Pancreas (tissue), 10 donors: ENCODE measurements at regions not wholly inside any gene's neighbourhood (a gene's known extent, or its start where the extent isn't known, plus 50 kb on each side); places are given as distances from the start of the nearest gene placed in this dataset.

ENCODE experiments used
- ATAC-seq, 4 donors: fragments of 200-7000 bp; cut with Tn5 transposase; one replicate each; pipeline versions ENCODE4 v1.8.0 to v1.9.1; 2020; ENCODE audit warnings: mild to moderate bottlenecking in 4 of 4, moderate library complexity in 4 of 4
- DNase-seq, 6 donors: peaks; one replicate each; pipeline ENCODE4 v3.0.0-alpha.2; 2020
- FAIRE-seq: peaks from 2 replicates; lab custom pipeline; 2012; peaks lifted over from hg19 to GRCh38; lab: Jason Lieb, UNC
- H3K27ac ChIP-seq, 4 donors: fragments of 200-600 bp; sonication (generic); 1 replicate in 3 of 4; 2 replicates in 1 of 4; pipeline versions ENCODE4 v1.5.0 to v1.8.0; 2020
- H3K27me3 ChIP-seq, 4 donors: fragments of 200-600 bp; one replicate each; pipeline ENCODE4 v1.8.0; 2021
- H3K36me3 ChIP-seq, 3 donors: fragments of 200-600 bp; sonication (generic) in 1 of 3; one replicate each; pipeline versions ENCODE4 v1.5.0 to v1.8.0; 2020 to 2021
- H3K4me1 ChIP-seq, 3 donors: fragments of 200-600 bp; one replicate each; pipeline ENCODE4 v1.8.0; 2021
- H3K4me3 ChIP-seq, 4 donors: fragments of 200-600 bp; sonication (generic) in 2 of 4; one replicate each; pipeline versions ENCODE4 v1.5.0 to v1.8.0; 2020 to 2021
- H3K9me3 ChIP-seq, 4 donors: fragments of 200-600 bp; one replicate each; pipeline ENCODE4 v1.8.0; 2021
- WGBS, 2 donors: extraction: QIAGEN DNeasy Blood & Tissue Kit; methylation state at CpG; one replicate each; pipeline ENCODE4 v1.1.7; 2013; 5-methylcytosine and 5-hydroxymethylcytosine counted together
- intact Hi-C, 3 donors: fragments of 100-400 bp; cut with DNase I; formaldehyde crosslinking; loops; one replicate each; pipeline versions ENCODE4 v1.11.1 to v1.14.2; 2022
- TF ChIP-seq, protein P1 (sequence below), 4 donors: fragments of 200-600 bp; sonication (generic) in 3 of 4; IDR thresholded peaks; one replicate each; pipeline versions ENCODE4 v1.5.0 to v1.8.0; 2021; ENCODE audit warnings: antibody characterized with exemption in 4 of 4
- donor health status: healthy with polysubstance abuse.
- donor health status: DM: no; HTN: no; CAD: no; lungs with moderate emphysema.
- donor health status: DM: no; HTN: no; CAD: no.
- donor health status: control.
- donor health status: control.
- donor health status: Bipolar disorder and iron deficiency.
- donor health status: DM: yes; HTN: yes; CAD: no.
- donor health status: DM: no; HTN: no; CAD: no.
- donor health status: DM: no; HTN: no; CAD: no.
- donor health status: DM: yes; HTN: yes; CAD: no.

DNA sequence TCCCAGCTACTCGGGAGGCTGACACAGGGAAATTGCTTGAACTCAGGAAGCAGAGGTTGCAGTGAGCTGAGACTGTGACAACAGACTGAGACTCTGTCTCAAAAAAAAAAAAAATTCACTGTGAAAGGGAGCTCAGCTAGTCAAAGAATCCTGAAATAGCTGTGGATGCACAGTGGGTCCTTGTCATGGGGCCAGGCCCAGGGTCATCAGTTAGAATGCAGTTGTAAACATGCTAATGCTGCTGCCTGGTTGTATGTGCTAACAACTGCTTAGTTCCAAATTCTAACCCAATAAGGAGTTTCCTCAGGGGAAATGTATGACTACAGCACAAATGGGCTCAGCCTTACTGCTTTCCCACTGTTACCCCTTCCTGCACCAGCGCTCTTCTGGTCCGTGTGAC is 84.0 kb downstream of the PALM2AKAP2 start:
- no peak for ATAC-seq
- no peaks in the 10 kb centered on the region for H3K4me1 ChIP-seq
- TF ChIP-seq, protein P1, sequence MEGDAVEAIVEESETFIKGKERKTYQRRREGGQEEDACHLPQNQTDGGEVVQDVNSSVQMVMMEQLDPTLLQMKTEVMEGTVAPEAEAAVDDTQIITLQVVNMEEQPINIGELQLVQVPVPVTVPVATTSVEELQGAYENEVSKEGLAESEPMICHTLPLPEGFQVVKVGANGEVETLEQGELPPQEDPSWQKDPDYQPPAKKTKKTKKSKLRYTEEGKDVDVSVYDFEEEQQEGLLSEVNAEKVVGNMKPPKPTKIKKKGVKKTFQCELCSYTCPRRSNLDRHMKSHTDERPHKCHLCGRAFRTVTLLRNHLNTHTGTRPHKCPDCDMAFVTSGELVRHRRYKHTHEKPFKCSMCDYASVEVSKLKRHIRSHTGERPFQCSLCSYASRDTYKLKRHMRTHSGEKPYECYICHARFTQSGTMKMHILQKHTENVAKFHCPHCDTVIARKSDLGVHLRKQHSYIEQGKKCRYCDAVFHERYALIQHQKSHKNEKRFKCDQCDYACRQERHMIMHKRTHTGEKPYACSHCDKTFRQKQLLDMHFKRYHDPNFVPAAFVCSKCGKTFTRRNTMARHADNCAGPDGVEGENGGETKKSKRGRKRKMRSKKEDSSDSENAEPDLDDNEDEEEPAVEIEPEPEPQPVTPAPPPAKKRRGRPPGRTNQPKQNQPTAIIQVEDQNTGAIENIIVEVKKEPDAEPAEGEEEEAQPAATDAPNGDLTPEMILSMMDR (IDR thresholded peaks at IDR 0.05), result no peak
- no peaks in the 10 kb centered on the region for H3K36me3 ChIP-seq
- no peak for FAIRE-seq
- no peak overlapping the region for H3K4me3 ChIP-seq
- no peak overlapping the region for H3K27ac ChIP-seq
- H3K27me3 ChIP-seq, result no peaks in the 10 kb centered on the region
- no peak for DNase-seq
- intact Hi-C loops, result no loop called here
- 84 to 85% methylated on average over 3 of the region's 3 CpGs for WGBS, 2 donors
- H3K9me3 ChIP-seq, result no peaks in the 10 kb centered on the region

DNA sequence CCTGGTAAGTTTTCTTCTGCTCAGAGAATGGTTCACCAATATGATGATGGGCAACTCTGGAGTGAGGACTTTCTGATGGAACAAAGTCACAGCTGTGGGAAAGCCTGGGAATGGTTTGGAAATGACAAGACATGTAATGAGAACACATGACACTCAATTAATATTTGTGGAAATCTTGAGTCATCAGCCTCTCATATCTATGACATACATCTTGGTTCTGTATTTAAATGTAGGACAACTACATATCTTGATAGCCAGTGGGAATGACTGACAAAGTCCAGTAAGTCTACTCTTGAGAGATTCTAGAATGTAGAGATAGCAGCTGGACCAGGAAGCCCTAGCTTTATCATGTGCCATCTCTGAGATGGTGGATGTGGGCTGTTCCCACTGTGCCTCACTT is 85.5 kb downstream of the PALM2AKAP2 start:
- intact Hi-C loops, result no loop called here

DNA sequence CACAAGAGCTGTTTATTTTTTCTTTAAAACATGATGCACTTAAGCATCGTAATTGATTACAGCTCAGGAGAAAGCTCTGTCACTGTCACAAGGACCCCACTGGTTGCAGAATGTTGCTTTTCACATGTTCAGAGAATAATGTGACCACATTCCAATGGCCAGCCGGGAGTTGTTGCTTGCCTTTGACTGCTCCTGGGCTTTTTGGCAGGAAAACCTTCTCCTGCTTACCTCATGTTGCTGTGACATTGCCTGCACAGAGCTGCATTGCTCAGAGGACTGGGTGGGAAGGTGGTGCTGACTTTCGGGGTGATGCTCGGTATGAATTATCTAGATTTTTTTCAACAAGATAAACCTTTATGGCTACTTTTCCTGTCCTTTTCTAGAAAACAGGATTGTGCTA is 88.2 kb downstream of the PALM2AKAP2 start:
- no peak overlapping the region for H3K4me3 ChIP-seq
- intact Hi-C loops, result no loop called here
- H3K27me3 ChIP-seq, result no peaks in the 10 kb centered on the region
- no peak overlapping the region for H3K27ac ChIP-seq
- no peaks in the 10 kb centered on the region for H3K36me3 ChIP-seq
- no peak for FAIRE-seq
- DNase-seq, result no peak
- WGBS, 2 donors, result 63 to 68% methylated on average over 4 of the region's 4 CpGs
- TF ChIP-seq, protein P1 (IDR thresholded peaks at IDR 0.05), result no peak
- H3K4me1 ChIP-seq, result no peaks in the 10 kb centered on the region
- no peaks in the 10 kb centered on the region for H3K9me3 ChIP-seq
- peak in 1 of 4 donors; percentile 16 for ATAC-seq

More for the DNA sequence above, 85.5 kb downstream of the PALM2AKAP2 start:
- H3K4me1 ChIP-seq, result no peaks in the 10 kb centered on the region
- H3K27me3 ChIP-seq, result no peaks in the 10 kb centered on the region
- no peaks in the 10 kb centered on the region for H3K36me3 ChIP-seq
- H3K9me3 ChIP-seq, result no peaks in the 10 kb centered on the region
- H3K27ac ChIP-seq, result no peak overlapping the region
- FAIRE-seq (no peak), ATAC-seq (no peak), DNase-seq (no peak)
- no peak overlapping the region for H3K4me3 ChIP-seq
- TF ChIP-seq, protein P1 (IDR thresholded peaks at IDR 0.05), result no peak

DNA sequence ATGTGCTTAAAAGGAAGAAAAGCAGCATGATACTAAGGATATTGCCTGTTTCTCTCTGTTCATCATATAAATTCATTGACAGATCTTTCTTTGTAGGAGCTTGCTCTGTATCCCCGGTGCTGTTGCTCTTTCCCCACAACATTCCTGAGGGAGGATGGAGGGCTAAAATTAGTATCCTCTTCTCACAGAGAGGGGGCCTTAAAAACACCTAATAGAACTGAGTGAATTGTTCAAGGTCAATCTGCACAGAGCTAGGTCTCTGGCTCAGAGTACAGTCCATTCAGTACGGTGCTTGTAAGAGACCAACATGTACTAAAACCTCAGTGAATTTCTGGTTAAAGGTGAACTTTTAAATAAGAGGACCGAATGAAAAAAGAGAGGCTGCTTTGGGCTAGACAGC is 88.7 kb downstream of the PALM2AKAP2 start:
- H3K36me3 ChIP-seq, result no peaks in the 10 kb centered on the region
- ATAC-seq, result no peak

DNA sequence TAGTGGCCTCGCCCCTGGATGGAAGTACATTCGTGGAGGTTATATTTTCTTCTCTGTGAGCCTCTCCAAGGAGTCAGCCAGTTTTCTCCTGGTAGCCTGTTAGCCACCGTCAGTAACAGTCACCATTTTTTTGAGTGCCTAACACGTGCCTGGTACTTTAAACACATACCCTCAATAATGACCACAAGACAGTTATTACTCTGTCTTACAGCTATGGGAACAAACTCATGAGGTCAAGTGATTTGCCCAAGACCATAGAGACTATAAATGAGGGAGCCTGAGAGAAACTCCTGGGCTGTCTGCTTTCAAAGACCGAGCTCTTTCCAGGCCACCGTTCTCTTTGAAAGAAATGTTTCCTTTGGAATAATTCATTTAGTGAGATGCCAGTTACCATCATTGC is 90.4 kb downstream of the PALM2AKAP2 start:
- intact Hi-C loops, result no loop called here
- Histone ChIP-seq H3K9me3 (no peaks in the 10 kb centered on the region), H3K27me3 (no peaks in the 10 kb centered on the region), H3K4me1 (no peaks in the 10 kb centered on the region), H3K27ac (no peak overlapping the region), H3K36me3 (no peaks in the 10 kb centered on the region), H3K4me3 (no peak overlapping the region)
- WGBS, 2 donors, result 70 to 72% methylated on average over 6 of the region's 6 CpGs
- no peak for DNase-seq
- no peak for FAIRE-seq
- ATAC-seq, result no peak
- TF ChIP-seq, protein P1 (IDR thresholded peaks at IDR 0.05), result no peak

More for the DNA sequence above, 88.7 kb downstream of the PALM2AKAP2 start:
- Histone ChIP-seq H3K4me3 (no peak overlapping the region), H3K27ac (no peak overlapping the region), H3K27me3 (no peaks in the 10 kb centered on the region), H3K9me3 (no peaks in the 10 kb centered on the region), H3K4me1 (no peaks in the 10 kb centered on the region)
- no peak for DNase-seq
- FAIRE-seq, result no peak
- TF ChIP-seq, protein P1 (IDR thresholded peaks at IDR 0.05), result no peak
- intact Hi-C loops, result no loop called here
- 38 to 42% methylated on average over 3 of the region's 3 CpGs for WGBS, 2 donors
